Upper lobe of right lung (tissue), 1 donor: ENCODE measurements at regions not wholly inside any gene's neighbourhood (a gene's known extent, or its start where the extent isn't known, plus 50 kb on each side); places are given as distances from the start of the nearest gene placed in this dataset.
A peak's percentile ranks its signal among the peaks of the same experiment; 100 is the strongest.

ENCODE experiments used
- ATAC-seq: fragments of 200-7000 bp; cut with Tn5 transposase; one replicate; pipeline ENCODE4 v1.9.1; 2020; ENCODE audit warnings: mild to moderate bottlenecking, moderate library complexity
- DNase-seq: peaks from one replicate; pipeline ENCODE4 v3.0.0-alpha.2; 2020
- H3K27ac ChIP-seq: fragments of 200-600 bp; one replicate; pipeline ENCODE4 v1.8.0; 2022
- H3K27me3 ChIP-seq: fragments of 200-600 bp; one replicate; pipeline ENCODE4 v1.8.0; 2022; ENCODE audit warnings: mild to moderate bottlenecking
- H3K36me3 ChIP-seq: fragments of 200-600 bp; one replicate; pipeline ENCODE4 v1.8.0; 2022
- H3K4me1 ChIP-seq: fragments of 200-600 bp; one replicate; pipeline ENCODE4 v1.8.0; 2022
- H3K4me3 ChIP-seq: fragments of 200-600 bp; one replicate; pipeline ENCODE4 v1.8.0; 2022; ENCODE audit warnings: mild to moderate bottlenecking
- H3K9me3 ChIP-seq: fragments of 200-600 bp; one replicate; pipeline ENCODE4 v1.8.0; 2022
- intact Hi-C: fragments of 100-400 bp; cut with DNase I; formaldehyde crosslinking; loops from one replicate; pipeline ENCODE4 v1.11.0; 2022
- TF ChIP-seq, protein P1 (sequence below): fragments of 200-600 bp; IDR thresholded peaks from one replicate; pipeline ENCODE4 v1.8.0; 2022; ENCODE audit warnings: antibody characterized with exemption
- donor health status: DM: no; HTN: yes; CAD: no; lungs with severe emphysema.

DNA sequence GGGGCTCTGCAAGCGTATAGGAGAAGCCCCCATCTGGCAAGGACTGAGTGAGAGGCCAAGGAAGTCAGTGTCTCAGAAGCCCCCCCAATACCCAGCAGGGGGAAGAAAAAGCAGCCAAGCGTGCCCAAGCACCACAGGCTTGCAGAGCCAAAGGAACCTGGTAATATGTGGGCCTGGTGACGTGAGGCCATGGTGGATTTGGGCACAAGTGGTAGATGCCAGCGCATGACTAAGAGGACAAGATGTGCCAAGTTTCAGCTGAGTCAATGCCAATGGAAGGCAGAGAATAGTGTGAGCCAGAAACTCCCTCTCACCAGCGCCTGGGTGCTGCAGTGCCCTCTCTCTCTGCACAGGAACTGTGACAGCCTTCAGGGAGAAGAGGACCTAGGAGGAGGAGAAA is 110.0 kb downstream of the QRSL1 start:
- Histone ChIP-seq H3K4me1 (no peaks in the 10 kb centered on the region), H3K4me3 (no peak overlapping the region), H3K27ac (no peak overlapping the region), H3K27me3 (no peaks in the 10 kb centered on the region), H3K36me3 (no peaks in the 10 kb centered on the region), H3K9me3 (no peaks in the 10 kb centered on the region)
- intact Hi-C loops: no loop called here
- peak; percentile 71 for DNase-seq
- peak; percentile 90 for ATAC-seq
- TF ChIP-seq, protein P1, sequence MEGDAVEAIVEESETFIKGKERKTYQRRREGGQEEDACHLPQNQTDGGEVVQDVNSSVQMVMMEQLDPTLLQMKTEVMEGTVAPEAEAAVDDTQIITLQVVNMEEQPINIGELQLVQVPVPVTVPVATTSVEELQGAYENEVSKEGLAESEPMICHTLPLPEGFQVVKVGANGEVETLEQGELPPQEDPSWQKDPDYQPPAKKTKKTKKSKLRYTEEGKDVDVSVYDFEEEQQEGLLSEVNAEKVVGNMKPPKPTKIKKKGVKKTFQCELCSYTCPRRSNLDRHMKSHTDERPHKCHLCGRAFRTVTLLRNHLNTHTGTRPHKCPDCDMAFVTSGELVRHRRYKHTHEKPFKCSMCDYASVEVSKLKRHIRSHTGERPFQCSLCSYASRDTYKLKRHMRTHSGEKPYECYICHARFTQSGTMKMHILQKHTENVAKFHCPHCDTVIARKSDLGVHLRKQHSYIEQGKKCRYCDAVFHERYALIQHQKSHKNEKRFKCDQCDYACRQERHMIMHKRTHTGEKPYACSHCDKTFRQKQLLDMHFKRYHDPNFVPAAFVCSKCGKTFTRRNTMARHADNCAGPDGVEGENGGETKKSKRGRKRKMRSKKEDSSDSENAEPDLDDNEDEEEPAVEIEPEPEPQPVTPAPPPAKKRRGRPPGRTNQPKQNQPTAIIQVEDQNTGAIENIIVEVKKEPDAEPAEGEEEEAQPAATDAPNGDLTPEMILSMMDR: no peak

DNA sequence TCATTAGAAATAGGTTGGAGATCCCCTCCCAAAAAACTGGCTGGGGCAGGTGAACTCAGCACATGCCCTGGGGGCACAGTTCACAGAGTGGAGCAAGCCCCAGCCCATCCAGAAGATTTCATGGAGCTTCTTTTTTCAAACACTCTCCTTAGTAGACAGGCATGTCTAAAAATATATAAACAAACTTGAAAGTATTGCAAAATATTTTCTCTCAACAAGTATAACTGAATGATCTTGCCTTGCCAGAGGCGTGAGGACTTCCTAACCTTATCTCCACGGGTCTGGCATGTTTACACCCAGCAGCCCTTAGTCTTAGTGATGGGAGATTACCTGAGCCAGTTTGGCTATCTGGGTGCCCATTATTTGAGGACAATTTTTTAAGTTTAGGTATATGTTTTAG is 107.1 kb downstream of the QRSL1 start:
- no peaks in the 10 kb centered on the region for H3K36me3 ChIP-seq
- H3K4me1 ChIP-seq: no peaks in the 10 kb centered on the region
- ATAC-seq (peak; percentile 26), DNase-seq (no peak)
- intact Hi-C loops: no loop called here
- TF ChIP-seq, protein P1: no peak
- H3K27me3 ChIP-seq: no peaks in the 10 kb centered on the region
- H3K9me3 ChIP-seq: no peaks in the 10 kb centered on the region
- no peak overlapping the region for H3K27ac ChIP-seq
- H3K4me3 ChIP-seq: no peak overlapping the region

DNA sequence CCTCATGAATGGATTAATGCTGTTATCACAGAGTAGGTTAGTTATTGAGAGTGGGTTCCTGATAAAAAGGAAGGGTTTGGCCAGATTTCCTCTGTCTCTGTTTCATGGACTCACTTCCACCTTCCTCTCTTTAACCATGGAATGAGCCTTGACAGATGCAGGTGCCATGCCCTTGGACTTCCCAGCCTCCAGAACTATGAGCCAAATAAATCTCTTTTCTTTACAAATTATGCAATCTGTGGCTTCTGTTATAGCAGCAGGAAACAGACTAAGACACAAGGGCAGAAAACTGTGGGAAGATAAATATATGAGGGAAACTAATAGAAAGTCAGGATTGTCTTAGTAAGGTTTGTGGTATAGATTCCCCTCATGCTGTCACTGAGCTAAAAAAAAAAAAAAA is 106.5 kb downstream of the QRSL1 start:
- ATAC-seq (no peak), DNase-seq (no peak)
- H3K36me3 ChIP-seq: no peaks in the 10 kb centered on the region
- TF ChIP-seq, protein P1: no peak
- no peak overlapping the region for H3K4me3 ChIP-seq
- no peaks in the 10 kb centered on the region for H3K9me3 ChIP-seq
- no peaks in the 10 kb centered on the region for H3K27me3 ChIP-seq
- no peak overlapping the region for H3K27ac ChIP-seq
- intact Hi-C loops: no loop called here
- H3K4me1 ChIP-seq: no peaks in the 10 kb centered on the region

GRCh38 chr6:106735136-106735633 is 105.8 kb downstream of the QRSL1 start:
- Histone ChIP-seq H3K9me3 (no peaks in the 10 kb centered on the region), H3K36me3 (no peaks in the 10 kb centered on the region), H3K27me3 (no peaks in the 10 kb centered on the region), H3K4me1 (no peaks in the 10 kb centered on the region), H3K27ac (no peak overlapping the region), H3K4me3 (no peak overlapping the region)
- TF ChIP-seq, protein P1: no peak
- ATAC-seq (no peak), DNase-seq (no peak)
- intact Hi-C loops: no loop called here

GRCh38 chr6:106733386-106733785 is 104.0 kb downstream of the QRSL1 start:
- Histone ChIP-seq H3K27ac (no peak overlapping the region), H3K36me3 (no peaks in the 10 kb centered on the region), H3K4me1 (no peaks in the 10 kb centered on the region), H3K27me3 (no peaks in the 10 kb centered on the region), H3K9me3 (no peaks in the 10 kb centered on the region), H3K4me3 (no peak overlapping the region)
- TF ChIP-seq, protein P1: no peak
- DNase-seq (no peak), ATAC-seq (no peak)
- intact Hi-C loops: no loop called here

GRCh38 chr6:106732376-106732940 is 103.1 kb downstream of the QRSL1 start:
- no peak overlapping the region for H3K27ac ChIP-seq
- H3K27me3 ChIP-seq: no peaks in the 10 kb centered on the region
- intact Hi-C loops: no loop called here
- ATAC-seq (no peak), DNase-seq (no peak)
- H3K4me3 ChIP-seq: no peak overlapping the region
- H3K36me3 ChIP-seq: no peaks in the 10 kb centered on the region
- TF ChIP-seq, protein P1: no peak
- no peaks in the 10 kb centered on the region for H3K9me3 ChIP-seq
- H3K4me1 ChIP-seq: no peaks in the 10 kb centered on the region
